K562 (cell line): ENCODE measurements at regions not wholly inside any gene's neighbourhood (a gene's known extent, or its start where the extent isn't known, plus 50 kb on each side); places are given as distances from the start of the nearest gene placed in this dataset.
A peak's percentile ranks its signal among the peaks of the same experiment; 100 is the strongest.

Experiments used
- ARID1B ChIP-seq: fragments of 450-650 bp; IDR thresholded peaks from 2 replicates; pipeline ENCODE4 v1.6.1; 2016; ENCODE audit warnings: antibody characterized with exemption, mild to moderate bottlenecking, inconsistent platforms
- ATF7 ChIP-seq: fragments of 450-650 bp; IDR thresholded peaks from 2 replicates; pipeline ENCODE4 v1.7.1; 2014; ENCODE audit warnings: mild to moderate bottlenecking, moderate library complexity
- CTCF ChIP-seq, 3 experiments: IDR thresholded peaks in 2 of 3; conservative IDR thresholded peaks in 1 of 3; 2 replicates each; pipeline ENCODE4 v1.5.1; 2011 to 2012; ENCODE audit warnings: low read length in 3 of 3, mild to moderate bottlenecking in 3 of 3, control low read depth in 2 of 3, improper control_type of control experiment in 1 of 3, inconsistent platforms in 1 of 3, low read depth in 1 of 3, mixed read lengths in 1 of 3, moderate library complexity in 1 of 3; ENCODE audit not compliant: insufficient read depth in 2 of 3
- MAFK ChIP-seq: IDR thresholded peaks from 2 replicates; pipeline ENCODE4 v1.6.1; 2011; ENCODE audit warnings: low read length, improper control_type of control experiment
- MBD2 ChIP-seq: sonication (generic); IDR thresholded peaks from 2 replicates; pipeline ENCODE4 v1.6.1; 2016; ENCODE audit warnings: low read depth, borderline replicate concordance
- POLR3G ChIP-seq: IDR thresholded peaks from 2 replicates; pipeline ENCODE4 v1.6.1; 2011; ENCODE audit not compliant: insufficient read length, insufficient replicate concordance; ENCODE audit errors: extremely low read depth
- PYGO2 ChIP-seq: fragments of 450-650 bp; IDR thresholded peaks from 2 replicates; pipeline ENCODE4 v1.6.1; 2016; ENCODE audit warnings: mild to moderate bottlenecking, missing genetic modification characterization, moderate library complexity, missing compliant biosample characterization
- RBFOX2 ChIP-seq: fragments of 200-400 bp; formaldehyde crosslinking; IDR thresholded peaks from 2 replicates; pipeline ENCODE4 v1.6.1; 2017; ENCODE audit warnings: low read depth, mild to moderate bottlenecking, low read length, moderate library complexity
- RBM14 ChIP-seq: fragments of 200-400 bp; formaldehyde crosslinking; IDR thresholded peaks from 2 replicates; pipeline ENCODE4 v1.6.1; 2018; ENCODE audit warnings: low read depth, mild to moderate bottlenecking, low read length, moderate library complexity, borderline replicate concordance; ENCODE audit not compliant: insufficient read depth
- REST ChIP-seq, 2 experiments: fragments of 450-650 bp; formaldehyde crosslinking in 1 of 2; IDR thresholded peaks; 2 replicates each; pipeline versions ENCODE4 v1.4.0 to v1.6.1; 2014 to 2020; ENCODE audit warnings: mild to moderate bottlenecking in 2 of 2, borderline replicate concordance in 1 of 2, low read depth in 1 of 2
- RFX5 ChIP-seq: IDR thresholded peaks from 2 replicates; pipeline ENCODE4 v1.6.1; 2011; ENCODE audit warnings: low read depth, mild to moderate bottlenecking, improper control_type of control experiment, low read length
- SMAD3 ChIP-seq: fragments of 450-650 bp; formaldehyde crosslinking; conservative IDR thresholded peaks from 2 replicates; pipeline ENCODE4 v1.4.0; 2020; ENCODE audit warnings: mild to moderate bottlenecking
- SMAD4 ChIP-seq: fragments of 250-450 bp; sonication (Bioruptor Pico); conservative IDR thresholded peaks from 2 replicates; pipeline ENCODE4 v1.8.0; 2021; ENCODE audit warnings: inconsistent platforms, mild to moderate bottlenecking, moderate library complexity
- SP1 ChIP-seq: sonication (generic); formaldehyde crosslinking; IDR thresholded peaks from 2 replicates; pipeline ENCODE4 v1.8.1; 2022; ENCODE audit warnings: mild to moderate bottlenecking, missing genetic modification reagents
- XRCC5 ChIP-seq: fragments of 200-400 bp; formaldehyde crosslinking; IDR thresholded peaks from 2 replicates; pipeline ENCODE4 v1.6.1; 2017; ENCODE audit warnings: low read depth, mild to moderate bottlenecking, low read length
- ZNF124 ChIP-seq: sonication (generic); formaldehyde crosslinking; IDR thresholded peaks from 2 replicates; pipeline ENCODE4 v1.8.1; 2022; ENCODE audit warnings: missing genetic modification reagents
- ZNF197 ChIP-seq: fragments of 200-800 bp; sonication (Bioruptor generic); IDR thresholded peaks from 2 replicates; pipeline ENCODE4 v1.6.1; 2016; ENCODE audit warnings: low read depth, missing genetic modification characterization, missing compliant biosample characterization
- TF ChIP-seq, protein P1 (sequence below): fragments of 450-650 bp; IDR thresholded peaks from 2 replicates; pipeline ENCODE4 v1.6.1; 2016; ENCODE audit warnings: missing biosample characterization, missing genetic modification characterization

- no peak for TF ChIP-seq REST (IDR thresholded peaks at IDR 0.05; ENCODE audit: borderline replicate concordance)
- no peak for TF ChIP-seq REST (CRISPR knock-in tag; IDR thresholded peaks at IDR 0.05; ENCODE audit: low read depth)
- TF ChIP-seq SP1 (CRISPR knock-in tag) = no peak
- TF ChIP-seq ZNF197 = no peak
- TF ChIP-seq ZNF124 (CRISPR knock-in tag) = no peak
- TF ChIP-seq CTCF (IDR thresholded peaks at IDR 0.05 in 2 of 3, conservative IDR thresholded peaks at IDR 0.05 in 1 of 3; ENCODE audit: insufficient read depth in 2 of 3, low read depth in 1 of 3, low read length in 3 of 3) = no peak
- peak; percentile 59 for TF ChIP-seq ARID1B
- no peak for TF ChIP-seq RFX5
- TF ChIP-seq RBM14 = no peak
- TF ChIP-seq, protein P1, sequence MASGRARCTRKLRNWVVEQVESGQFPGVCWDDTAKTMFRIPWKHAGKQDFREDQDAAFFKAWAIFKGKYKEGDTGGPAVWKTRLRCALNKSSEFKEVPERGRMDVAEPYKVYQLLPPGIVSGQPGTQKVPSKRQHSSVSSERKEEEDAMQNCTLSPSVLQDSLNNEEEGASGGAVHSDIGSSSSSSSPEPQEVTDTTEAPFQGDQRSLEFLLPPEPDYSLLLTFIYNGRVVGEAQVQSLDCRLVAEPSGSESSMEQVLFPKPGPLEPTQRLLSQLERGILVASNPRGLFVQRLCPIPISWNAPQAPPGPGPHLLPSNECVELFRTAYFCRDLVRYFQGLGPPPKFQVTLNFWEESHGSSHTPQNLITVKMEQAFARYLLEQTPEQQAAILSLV = no peak
- TF ChIP-seq XRCC5 = no peak
- TF ChIP-seq PYGO2 (tag) = no peak
- TF ChIP-seq SMAD4 = no peak
- TF ChIP-seq MBD2 = no peak
- no peak for TF ChIP-seq RBFOX2
- no peak for TF ChIP-seq SMAD3 (CRISPR knock-in tag)
- TF ChIP-seq MAFK = peak; percentile 20; the same call in 1 of the 2 replicates
- TF ChIP-seq ATF7 = peak; percentile 56; the same call in 1 of the 2 replicates
- no peak for TF ChIP-seq POLR3G
Observed at GRCh38 chr13:33678906-33679657, 138.9 kb upstream of the RFC3 start (continued).
